ENCODE measurements at regions not wholly inside any gene's neighbourhood (a gene's known extent, or its start where the extent isn't known, plus 50 kb on each side); places are given as distances from the start of the nearest gene placed in this dataset.

GRCh38 chr2:42113452-42113851 is 55.7 kb upstream of the EML4 start:
- TF ChIP-seq POLR2A (IDR thresholded peaks at IDR 0.05) (no peak), CTCF (IDR thresholded peaks at IDR 0.05) (no peak)
